HPDE6-E6E7 (cell line): ENCODE measurements at regions not wholly inside any gene's neighbourhood (a gene's known extent, or its start where the extent isn't known, plus 50 kb on each side); places are given as distances from the start of the nearest gene placed in this dataset.
"Not testable (repeated sequence)": the region's sequence is repeated elsewhere in the genome, so short reads cannot be mapped to it uniquely, and the experiment has no call there.

Experiments
- DNase-seq: peaks from one replicate; pipeline ENCODE4 v3.0.0; 2011; ENCODE audit warnings: missing footprints; ENCODE audit errors: extremely low spot score

DNA sequence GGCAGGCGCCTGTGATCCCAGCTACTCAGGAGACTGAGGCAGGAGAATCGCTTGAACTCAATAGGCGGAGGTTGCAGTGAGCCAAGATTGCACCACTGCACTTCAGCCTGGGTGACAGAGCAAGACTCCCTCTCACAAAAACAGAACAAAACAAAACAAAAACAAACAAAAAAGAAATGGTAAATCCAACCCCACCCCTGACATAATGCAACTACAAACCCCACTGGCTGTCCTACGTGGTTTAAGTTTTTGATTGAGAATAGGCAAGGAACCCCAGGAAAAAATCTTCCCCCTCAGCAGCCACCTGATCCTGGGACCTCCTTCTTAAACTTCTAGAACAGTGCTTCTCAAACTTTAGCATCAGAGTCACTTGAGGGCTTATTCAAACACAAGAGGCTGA, 123.1 kb downstream of the TRIM27 start:
- DNase-seq: not testable (repeated sequence)

DNA sequence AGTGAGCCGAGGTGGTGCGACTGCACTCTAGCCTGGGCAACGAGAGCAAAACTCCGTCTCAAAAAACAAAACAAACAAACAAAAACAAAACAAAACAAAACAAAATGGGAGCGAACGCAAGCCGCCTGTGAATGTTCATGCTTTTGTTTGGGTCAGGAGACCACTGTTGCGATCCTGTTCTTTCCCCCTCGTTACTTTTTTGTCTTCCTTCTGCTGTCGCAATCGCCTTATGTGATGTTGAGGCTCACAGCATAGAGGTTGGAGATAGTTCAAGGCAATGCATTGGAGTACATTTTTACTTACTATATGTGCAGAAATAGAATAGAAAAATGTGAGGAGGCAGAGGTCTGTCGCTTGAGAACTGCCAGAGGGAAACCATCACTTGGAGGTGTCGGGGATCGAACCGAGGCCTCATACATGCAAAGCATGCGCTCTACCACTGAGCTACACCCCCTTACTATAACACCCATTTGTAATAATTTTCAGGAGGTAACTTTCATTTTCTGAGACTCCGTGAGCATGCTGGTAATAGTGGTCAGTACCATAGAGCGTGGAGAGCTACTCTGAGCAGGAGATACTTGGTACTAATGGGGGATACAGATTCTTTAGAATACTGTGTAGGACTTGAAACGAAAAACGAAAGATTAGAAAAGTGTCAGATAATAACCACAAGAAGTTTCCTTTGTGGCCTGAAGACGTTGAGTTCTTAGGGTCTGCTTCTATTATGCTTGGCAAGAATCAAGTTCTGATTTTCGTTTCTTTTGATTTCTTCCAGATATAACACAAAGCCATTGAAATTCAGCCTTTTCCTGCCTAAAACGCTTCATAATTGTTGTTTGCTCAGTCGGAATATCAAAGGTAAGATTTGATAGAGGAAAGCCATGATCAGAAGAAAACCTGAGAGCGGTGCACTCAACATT, 121.1 kb downstream of the TRIM27 start:
- DNase-seq: no peak

GRCh38 chr6:28803337-28803709, 120.5 kb downstream of the TRIM27 start:
- DNase-seq: no peak

DNA sequence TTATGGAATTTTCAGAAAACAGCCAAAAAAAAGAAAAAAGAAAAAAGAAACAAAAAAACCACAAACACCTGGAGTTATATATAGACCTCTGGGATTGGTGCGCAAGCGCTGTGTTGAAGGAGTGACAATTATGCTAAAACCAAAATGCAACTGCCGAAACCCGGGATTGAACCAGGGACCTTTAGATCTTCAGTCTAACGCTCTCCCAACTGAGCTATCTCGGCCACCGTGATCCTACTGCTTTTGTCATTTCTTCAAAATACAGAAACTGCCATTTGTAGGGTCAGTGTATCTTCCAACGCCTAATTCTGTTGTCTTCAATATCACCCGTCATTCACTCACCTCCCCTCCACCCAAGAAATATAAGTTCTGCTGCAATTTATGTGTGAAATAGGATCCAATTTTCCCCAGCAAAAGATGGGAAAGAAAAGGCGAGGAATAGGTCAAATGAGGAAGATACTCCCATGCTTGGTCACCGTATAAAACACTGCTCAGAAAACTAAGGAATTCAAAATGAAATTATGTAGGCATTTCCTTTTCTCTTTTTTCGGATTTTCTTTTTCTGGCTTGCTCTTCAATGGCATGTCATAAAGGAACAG, 116.0 kb downstream of the TRIM27 start:
- DNase-seq: no peak

DNA sequence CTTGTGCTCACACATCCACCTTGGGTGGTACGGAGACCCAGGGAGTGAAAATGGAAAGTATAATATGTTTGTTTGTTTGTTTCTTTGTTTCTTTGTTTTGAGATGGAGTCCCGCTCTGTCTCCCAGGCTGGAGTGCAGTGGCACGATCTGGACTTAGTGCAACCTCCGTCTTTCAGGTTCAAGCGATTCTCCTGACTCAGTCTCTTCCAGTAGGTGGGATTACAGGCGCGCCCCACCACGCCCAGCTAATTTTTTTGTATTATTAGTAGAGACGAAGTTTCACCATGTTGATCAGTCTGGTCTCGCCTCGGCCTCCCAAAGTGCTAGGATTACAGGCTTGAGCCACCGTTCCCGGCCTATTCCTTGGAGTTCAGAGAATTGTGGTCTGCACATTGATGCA, 115.4 kb downstream of the TRIM27 start:
- DNase-seq: no peak

DNA sequence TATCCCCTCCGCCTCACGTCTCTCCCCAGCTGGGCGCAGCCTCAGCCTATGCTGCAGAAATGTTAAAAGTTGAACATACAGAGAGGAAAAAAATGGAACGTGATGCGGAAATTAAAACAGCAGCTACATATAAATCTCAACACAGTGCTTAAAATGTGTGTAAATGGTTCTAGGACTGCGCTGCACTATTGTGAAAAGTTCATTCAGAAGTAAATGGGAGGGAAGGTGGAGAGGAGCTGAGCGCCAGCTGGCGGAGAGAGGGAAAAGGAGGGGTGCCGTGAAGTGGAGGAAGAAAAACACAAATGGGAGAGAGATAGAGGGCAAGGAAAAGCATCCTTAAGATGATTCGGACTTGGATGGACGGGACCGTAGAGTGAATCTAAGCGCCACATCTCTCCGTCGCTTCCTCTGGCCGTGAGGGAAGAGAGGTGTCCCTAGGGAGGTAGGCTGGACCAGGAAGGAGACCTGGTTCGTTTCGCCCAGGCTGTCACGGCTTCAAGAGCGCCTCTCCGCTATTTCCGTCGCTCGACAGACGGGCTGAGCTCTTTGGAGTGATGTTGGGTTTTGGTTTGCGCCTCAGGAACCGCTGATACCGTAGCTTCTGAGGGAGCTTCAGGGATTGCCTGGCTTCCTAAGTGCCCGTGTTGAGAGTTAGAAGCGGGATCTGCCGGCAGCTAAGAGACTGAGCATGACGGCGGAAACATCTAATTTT, 113.7 kb downstream of the TRIM27 start:
- no peak for DNase-seq

DNA sequence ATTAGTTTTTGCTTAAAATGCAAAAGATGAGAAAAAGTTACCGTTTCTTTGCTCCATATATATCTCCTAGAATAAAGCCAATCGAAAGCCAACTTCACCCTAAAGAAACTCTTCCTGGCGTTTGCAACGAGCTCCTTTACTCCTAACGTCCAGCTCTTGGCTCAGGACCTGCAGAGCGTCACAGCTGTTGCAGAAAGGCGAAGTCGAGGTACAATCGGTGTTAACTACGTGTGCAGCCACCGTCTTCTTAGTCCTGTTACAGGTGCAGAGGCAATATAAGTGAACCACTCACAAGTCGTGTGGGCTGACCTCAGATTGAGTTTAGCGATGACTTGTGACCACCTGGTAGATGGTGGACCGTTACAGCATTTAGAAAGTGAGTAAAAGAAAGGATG, 113.1 kb downstream of the TRIM27 start:
- no peak for DNase-seq

DNA sequence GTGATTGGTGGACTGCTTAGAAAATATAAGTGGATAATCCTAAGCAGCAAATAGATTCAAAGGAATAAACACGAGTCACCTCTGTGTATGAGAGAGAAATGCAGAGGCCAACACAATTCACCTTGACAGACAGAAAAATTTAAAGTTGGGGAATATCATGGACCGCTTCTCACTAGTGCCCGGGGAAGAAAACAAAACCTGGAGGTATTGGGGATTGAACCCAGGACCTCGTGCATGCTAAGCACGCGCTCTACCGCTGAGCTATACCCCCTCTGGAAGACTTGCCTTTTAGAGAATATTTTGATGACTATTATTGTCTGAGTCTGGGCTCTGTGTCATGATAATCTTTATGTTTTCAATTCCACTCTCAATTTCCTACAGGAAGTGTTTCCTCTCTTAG, 111.9 kb downstream of the TRIM27 start:
- DNase-seq: no peak

DNA sequence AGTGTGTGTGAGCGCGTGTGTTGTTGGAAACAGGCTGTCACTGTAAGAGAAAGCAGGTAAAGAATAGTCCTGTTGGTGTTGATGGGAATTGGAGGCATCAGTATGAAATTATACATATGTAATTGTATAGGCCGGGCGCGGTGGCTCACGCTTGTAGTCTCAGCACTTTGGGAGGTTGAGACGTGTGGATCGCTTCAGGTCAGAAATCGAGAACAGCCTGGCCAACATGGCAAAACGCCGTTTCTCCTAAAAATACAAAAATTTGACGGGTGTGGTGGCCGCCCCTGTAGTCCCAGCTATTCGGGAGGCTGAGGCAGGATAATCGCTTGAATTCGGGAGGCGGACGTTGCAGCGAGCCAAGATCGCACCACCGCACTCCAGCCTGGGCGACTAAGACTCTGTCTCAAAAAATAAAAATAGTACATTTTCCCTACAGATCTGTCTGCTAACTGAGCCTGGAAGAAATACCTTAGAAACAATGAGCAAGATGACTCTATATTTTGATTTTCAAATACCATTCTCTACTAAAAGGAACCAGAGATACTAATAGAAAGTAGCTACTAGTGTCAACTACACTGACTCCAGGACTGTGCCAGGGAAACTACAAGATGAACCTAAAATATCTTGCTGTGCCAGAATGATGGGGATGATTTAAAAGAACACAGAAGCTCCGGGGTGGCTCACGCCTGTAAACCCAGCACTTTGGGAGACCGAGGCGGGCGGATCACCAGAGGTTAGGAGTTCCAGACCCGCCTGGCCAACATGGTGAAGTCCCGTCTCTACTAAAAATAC, 110.8 kb downstream of the TRIM27 start:
- DNase-seq: no peak

DNA sequence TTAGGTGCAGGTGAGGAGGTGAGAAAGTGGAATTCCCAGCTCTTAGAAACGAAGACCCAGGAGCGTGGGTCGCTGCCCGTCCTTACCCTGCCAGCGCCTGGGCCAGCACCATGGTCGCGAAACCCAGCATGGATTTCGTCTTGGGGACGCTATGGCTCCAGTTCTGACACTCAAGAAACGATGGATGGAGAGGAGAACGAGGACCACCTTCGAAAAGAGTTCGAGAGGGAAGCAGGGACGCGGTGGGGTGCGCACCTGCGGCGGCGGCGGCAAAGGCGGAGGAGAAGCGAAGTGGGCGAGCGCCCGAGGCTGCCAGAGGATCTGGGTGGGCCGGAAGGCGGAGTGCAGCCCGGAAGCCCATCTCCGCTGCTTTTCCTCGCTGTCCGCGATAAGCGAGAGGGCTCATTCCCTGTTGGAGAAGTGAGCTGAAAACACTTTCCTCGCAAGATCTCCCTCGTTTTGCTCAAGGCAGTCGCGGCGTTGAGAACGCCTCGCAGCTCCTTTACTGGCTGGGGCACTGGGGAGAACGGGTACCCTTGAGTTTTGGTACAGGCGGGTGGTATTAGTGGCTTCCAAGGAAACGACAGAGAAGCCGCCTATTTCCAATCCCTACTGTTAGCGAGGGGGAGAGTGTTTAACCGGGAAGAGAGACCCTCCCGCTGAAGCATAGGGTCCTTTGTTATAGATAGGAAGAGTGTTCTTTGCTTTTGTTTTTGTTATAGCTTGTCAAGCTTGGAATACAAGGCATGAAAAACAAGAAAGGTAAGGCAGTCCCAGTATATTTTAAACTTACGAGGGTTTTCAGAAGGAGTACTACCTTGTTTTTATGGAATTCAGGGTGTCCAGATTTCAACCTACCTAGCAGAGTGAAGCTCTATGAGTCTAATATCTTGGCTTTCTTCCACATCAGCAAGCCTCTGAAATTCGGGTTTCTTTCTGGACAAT, 109.5 kb downstream of the TRIM27 start:
- no peak for DNase-seq

DNA sequence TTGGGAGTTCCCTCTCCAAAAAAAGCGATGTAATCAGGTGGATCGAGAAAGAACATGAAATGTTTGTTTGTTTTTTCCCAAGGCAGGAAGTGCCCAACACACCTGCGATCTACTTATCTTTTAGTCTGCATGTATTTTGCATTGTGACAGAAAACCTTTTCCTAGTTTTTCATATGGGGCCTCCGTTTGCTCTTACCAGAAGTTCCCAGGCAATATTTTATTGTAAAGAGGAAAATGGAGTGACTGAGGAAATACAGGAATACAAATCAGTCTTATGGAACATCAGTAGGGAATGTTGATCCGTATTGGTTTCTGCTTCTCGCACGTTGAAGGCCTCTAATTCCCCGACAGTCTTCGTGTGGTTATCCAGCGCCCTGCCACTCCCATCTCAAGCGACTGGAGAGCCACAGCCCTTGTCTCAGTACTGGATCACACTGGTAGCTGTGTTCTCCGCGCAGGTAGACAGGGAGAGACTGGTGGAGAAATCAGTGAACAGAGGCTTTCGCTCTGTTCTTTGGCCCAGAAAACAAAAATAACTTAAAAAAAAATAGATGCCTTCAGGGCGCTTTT, 107.4 kb downstream of the TRIM27 start:
- DNase-seq: no peak

GRCh38 chr6:28816909-28817807, 106.6 kb downstream of the TRIM27 start:
- peak; percentile 67 for DNase-seq

DNA sequence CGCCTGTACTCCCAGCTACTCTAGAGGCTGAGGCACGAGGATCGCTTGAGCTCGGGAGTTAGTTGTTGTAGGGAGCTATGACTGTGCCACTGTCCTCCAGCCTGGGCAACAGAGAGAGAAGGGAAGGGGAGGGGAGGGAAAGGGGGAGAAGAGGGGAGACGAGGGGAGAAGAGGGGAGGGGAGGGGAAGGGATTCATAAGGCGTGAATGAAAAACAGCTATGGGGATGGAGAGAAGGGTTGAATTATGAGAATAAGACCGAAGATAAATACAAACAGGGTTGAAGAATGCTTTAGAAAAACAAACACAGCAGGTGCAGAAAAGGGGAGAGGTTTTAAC, 106.0 kb downstream of the TRIM27 start:
- DNase-seq: no peak

DNA sequence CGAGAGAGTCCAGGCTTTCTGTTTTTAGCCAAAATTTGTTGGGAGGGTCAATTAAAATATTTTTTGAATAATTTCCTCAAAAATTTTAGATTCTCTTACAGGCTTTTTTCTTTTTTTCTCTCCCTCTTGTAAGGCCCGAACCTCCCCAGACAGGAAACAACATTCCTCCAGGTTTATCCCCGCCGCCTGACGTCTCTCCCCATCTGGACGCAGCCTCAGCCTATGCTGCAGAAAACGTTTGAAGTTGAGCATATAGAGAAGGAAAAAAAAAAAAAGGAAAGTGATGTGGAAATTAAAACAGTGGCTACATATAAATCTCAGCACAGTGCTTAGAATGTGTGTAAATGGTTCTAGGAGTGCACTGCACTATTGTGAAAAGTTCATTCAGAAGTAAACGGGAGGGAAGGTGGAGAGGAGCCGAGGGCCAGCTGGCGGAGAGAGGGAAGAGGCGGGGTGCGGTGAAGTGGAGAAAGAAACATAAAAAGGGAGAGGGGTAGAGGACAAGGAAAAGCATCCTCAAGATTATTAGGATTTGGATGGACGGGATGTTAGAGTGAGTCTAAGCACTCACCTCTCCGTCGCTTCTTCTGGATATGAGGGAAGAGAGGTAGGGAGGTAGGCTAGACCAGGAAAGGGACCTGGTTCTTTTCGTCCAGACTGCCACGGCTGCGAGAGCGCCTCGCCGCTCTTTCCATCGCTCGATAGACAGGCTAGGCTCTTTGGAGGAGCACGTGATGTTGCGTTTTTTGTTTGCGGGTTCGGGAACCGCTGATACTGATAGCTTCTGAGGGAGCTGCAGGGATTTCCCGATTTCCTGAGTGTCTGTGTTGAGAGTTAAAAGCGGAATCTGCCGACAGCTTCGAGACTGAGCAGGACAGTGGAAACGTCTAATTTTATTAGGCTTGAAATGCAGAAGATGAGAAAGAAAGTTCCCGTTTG, 98.7 kb downstream of the TRIM27 start:
- no peak for DNase-seq

DNA sequence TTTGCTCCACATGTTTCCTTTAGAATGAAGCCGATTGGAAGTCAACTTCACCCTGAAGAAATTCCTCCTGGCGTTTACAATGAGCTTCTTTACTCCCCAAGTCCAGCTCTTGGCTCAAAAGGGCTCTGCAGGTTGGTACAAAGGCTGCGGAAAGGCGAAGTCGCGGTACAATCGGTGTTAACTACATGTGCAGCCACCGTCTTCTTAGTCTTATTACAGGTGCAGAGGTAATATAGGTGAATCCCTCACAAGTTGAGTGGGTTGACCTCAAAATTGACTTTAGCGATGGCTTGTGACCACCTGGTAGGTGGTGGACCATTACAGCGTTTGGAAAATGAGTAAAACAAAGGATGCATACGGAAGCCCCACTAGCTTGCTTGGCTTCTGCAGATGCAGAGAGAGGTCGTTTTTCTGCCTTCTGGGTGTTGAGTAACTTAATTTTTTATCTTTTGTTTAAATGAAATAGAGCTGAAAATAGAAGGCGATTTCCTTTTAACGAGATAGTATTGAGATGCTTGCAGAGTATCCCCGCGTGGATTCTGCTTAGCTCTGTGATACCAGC, 98.0 kb downstream of the TRIM27 start:
- no peak for DNase-seq

- DNase-seq: not testable (repeated sequence)
Measured at GRCh38 chr6:28831683-28832082, 92.1 kb downstream of the TRIM27 start.

- not testable (repeated sequence) for DNase-seq
Measured at GRCh38 chr6:28836703-28837102, 87.1 kb downstream of the TRIM27 start.

DNA sequence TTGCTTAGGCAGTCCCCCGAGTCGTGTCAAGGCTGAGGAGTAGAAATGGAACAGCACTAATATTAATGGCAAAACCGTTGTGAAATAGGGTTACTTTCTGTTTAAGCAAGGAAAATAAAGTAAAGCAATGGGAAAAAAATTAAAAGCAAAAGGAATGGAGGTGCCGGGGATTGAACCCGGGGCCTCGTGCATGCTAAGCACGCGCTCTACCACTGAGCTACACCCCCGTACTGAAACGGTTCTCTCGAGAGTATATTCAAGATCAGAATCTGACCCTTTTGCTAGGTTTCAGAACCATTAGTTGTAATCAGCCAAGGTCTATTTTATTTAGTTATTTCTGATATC, 85.5 kb downstream of the TRIM27 start:
- DNase-seq: no peak
